RPMI8226 (cell line): ENCODE measurements at regions not wholly inside any gene's neighbourhood (a gene's known extent, or its start where the extent isn't known, plus 50 kb on each side); places are given as distances from the start of the nearest gene placed in this dataset.

ENCODE experiments used
- DNase-seq: peaks from one replicate; pipeline ENCODE4 v3.0.0-alpha.2; 2015

GRCh38 chr5:68408345-68408871 lies 192.9 kb downstream of the PIK3R1 start:
- no peak for DNase-seq

DNA sequence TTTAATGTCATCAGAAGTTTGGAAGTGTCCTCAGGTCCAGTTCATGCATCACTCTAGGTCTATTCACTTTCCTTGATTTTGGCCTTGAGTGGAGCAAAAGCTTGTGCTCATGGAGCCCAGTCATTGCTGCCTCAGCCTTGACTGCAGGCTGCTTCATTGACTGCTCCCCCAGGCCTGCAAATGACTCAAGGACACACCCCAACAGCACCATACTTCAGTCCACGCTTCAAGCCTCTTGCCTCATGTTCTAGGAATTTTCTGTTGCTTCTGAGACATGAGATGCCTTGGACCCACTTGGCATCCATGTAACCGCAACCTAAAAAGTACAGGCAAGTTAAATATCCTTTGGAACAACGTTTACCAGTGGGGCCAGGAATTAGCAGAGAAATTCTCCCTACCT lies 193.7 kb downstream of the PIK3R1 start:
- no peak for DNase-seq

GRCh38 chr5:68411161-68411560 lies 195.6 kb downstream of the PIK3R1 start:
- no peak for DNase-seq

DNA sequence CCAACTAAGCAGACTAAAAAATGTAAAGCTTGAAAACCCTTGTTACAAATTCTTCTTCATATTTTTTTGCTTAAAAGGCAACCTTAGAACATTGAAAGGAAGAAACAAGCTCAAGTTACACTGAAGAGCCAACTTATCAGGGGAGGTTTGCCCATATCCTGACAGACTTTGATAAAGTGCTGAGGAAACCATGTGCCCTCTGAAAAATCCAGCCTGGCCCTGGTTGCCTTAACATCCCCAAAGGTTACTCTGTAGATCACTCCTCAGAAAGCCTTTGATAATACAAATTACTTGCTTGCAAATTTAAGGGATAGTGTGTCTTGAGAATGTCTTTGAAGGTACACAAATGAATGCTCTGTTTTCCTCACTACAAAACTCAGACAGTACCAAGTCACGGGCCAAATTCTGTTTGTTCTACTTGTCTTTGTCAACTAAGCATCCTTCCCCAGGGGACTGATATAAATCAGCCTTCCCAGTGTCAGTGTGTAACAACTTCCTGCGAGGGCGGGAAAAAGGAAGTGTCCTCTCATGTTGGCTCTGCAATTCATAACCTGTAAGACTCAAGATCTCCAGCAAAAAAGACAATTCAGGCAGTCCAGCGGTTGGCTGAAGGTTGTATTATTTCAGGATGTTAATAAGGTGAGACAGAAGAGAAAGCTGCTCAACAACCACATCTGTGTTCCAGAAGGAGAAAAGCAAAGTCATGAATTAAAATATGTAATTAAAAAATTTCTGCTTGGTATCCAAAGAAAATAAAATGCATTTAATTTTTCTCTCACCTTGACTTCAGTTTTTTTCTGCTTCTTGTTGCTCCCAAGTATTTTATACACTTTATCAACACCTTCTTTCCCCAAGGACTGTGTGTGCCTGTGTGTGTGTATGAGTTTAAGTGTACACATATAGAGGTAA lies 199.9 kb downstream of the PIK3R1 start:
- no peak for DNase-seq

DNA sequence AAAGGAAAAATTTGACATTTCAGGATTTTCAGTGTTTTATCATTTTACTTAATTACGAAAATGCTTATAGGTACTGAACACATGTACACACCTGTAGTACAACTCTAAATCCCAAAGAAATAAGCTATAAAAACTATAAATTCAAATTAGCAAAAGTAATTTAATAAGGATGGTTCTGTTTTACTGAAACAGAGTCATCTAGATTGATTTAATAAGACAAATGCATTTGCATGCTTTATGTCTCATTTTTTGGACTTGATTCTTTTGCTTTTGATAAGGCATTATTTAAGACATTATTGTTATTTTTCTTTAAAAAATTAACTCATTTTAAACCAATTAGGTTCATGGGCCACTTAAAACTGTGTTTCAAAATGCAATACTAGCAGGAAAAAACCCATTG lies 201.2 kb downstream of the PIK3R1 start:
- no peak for DNase-seq

DNA sequence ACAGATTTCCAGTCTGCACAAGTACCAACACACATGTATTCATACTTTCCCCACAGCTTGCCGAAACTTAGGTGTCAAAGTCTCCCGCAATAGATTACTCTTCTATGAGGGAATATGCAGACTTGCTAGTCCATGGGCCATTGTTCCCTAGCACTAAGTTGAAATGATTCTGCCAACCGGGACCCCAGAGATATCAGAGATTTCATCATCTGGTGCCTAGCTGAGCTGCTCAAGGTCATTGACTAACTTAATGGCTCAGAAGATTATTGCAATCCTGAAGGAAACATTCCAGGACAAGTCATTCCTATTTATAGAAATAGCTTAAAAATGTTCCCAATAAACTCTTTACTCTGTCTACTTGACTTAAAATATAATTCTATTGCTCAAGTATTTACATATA lies 202.6 kb downstream of the PIK3R1 start:
- no peak for DNase-seq

GRCh38 chr5:68418680-68419079 lies 203.1 kb downstream of the PIK3R1 start:
- DNase-seq = no peak

GRCh38 chr5:68419081-68419636 lies 203.6 kb downstream of the PIK3R1 start:
- DNase-seq = no peak

DNA sequence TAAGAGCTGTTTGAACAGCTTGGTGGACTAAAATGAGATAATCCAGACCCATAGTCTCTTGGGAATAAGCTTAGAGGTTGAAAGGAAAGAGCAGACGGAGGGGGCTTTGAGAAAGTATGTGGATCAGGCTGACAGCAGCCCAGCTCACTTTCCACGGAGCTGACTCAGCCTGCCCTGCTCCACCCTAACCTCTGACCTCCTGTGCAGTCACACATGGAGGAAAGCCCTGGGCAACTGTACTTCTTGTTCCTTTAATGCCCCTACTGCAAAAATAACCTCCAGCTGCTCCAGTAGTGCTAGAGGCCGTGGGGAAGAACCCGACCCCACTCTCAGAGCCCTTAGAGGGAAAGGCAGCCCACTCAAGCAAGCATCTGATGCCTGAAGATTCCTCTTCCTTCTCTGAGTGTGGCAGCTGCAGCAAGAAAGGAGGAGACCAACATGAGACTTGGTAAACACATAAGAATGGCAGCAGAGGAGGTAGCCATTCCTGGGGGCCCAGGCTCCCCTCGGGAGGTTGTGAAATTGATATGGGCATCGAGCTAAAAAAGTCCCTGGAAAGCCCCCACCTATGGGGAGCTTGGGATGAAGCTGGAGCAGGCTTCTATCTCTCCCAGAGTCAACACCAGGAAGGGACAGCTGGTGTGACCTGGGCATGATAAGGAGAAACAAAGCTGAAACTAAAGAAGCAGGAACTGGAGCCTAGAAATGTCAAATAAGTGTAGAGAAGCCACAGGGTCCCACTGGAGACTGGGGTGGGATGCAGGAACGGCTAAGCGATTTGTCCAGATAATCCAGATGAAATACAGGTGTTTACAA lies 204.3 kb downstream of the PIK3R1 start:
- no peak for DNase-seq

GRCh38 chr5:68420476-68421344 lies 205.2 kb downstream of the PIK3R1 start:
- DNase-seq = no peak

DNA sequence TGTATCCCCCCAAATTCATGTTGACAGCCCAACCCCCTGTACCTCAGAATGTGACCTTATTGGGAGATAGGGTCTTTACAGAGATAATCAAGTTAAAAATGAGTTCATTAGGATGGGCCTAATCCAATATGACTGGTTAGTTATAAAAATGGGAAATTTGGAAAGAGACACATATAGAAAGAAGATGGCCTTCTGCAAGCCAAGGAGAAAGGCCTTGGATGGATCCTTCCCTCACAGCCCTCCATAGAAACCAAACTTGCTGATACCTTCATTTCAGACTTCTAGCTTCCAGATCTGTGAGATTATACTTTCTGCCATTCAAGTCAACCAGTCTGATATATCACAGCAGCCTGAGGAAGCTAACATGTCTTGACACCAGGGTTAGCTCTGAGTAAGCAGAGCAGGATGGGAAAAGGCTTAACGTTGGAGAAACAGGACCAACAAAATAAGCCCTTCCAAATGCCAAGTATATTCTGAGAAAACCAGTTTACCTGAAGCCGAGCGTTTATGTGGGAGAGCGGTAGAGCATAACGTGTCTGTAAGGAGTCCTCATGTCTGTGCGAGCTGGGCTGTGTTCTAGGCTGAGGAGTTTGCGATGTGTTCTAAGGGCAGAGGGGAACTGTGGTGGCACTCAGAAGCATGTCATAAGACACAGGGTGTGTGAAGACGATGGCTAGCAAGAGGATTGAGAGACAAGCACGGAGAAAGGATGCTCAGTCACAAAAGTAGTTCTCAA lies 206.1 kb downstream of the PIK3R1 start:
- DNase-seq = no peak

DNA sequence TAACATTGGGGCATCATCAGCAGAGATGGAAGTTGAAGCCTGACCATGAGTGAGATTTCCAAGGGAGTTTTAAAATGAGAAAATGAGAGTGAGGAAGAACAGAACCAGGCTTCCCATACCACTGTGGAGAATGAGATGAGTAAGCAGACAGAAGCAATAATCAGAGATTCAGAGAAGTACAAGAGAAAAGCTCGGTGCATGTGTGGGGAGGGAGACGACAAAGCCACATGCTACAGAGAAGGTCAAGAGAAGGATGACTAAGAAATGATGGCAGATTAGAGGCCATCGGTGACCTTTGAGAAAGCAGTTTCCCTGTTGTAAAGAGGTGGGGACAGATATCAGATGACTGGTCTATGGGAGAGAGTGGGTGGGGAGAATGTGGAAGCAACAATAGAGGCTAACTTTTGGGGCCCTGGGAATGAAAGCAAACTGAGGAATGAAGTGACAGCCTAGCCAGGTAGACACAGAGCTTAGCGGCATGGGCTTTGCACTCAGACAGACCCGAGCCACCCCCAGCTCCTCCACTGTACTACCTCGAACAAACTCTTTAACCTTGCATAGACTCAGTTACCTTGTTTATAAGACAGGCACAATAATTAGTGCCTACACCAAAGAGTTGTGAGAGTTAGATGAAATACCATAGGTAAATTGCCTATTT lies 207.7 kb downstream of the PIK3R1 start:
- no peak for DNase-seq

- peak; percentile 26 for DNase-seq
Observed at GRCh38 chr5:68424799-68425537, 209.4 kb downstream of the PIK3R1 start.

GRCh38 chr5:68426586-68426985 lies 211.0 kb downstream of the PIK3R1 start:
- DNase-seq = no peak

DNA sequence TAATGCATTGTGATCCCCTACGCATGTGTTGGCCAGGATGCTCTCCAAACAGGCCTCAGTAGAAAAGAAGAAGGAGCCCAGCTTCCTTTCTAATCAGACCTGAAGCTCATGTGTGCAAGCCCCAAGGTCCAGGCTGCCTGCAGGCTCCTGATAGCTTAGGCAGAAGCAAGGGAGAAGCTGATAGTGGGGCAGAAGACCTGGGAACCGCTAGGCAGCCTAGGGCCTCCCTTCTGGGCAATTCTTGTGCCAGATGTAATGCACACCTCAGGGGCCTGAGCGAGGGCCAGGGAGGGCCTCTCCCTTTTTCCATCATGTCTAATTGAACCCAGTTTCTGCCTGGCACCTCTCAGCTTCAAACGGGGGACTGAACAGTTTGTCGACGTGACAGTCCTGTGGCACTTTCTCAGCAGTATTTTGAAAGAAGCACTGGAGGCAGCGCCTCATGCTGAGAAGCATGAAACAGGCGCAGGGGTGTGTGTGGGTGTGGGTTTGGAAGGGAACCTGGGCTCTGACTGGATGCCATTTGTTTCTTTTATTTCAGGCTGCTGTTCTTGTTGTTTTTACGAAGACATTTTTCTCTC lies 212.8 kb downstream of the PIK3R1 start:
- no peak for DNase-seq

- DNase-seq = no peak
Observed at GRCh38 chr5:68429510-68429909, 214.0 kb downstream of the PIK3R1 start.

DNA sequence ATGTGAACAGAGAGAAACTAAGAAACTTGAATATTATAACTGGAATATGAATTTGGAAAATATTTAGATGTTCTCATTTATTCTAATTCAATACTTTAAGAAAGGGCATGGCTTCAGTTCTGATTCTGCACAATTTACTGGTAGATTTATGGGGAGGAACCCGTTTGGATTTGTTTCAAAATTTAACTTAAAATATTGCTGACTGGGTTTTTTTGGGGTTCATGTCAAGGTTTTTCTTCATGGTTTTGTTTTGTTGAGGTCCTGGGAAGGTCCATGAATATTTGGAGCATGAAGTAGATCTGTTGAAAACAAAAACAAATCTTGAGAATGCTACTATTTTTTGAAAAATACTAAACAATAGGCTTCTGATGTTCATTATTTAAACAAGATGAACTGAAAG lies 214.7 kb downstream of the PIK3R1 start:
- no peak for DNase-seq

DNA sequence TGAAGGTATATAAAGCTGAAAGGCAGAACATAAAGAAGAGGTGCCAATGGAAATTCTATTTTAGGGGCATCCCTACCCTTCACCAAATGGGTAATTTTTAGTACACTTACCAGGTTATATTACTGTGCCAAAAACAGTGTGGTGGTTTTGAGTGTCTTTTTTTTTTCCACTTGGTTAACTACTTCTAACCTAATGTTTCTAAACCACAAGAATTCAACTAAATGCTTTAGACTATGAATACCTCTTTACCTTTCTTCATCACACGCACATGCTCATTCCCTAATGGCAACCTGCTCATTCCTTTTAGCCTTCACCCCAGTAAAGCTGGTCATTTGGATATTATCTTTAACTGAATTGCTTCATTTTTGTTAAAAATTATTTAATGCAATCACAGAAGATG lies 215.6 kb downstream of the PIK3R1 start:
- DNase-seq = no peak

GRCh38 chr5:68431601-68432337 lies 216.2 kb downstream of the PIK3R1 start:
- no peak for DNase-seq
